GM20431 (cell line): ENCODE measurements at regions not wholly inside any gene's neighbourhood (a gene's known extent, or its start where the extent isn't known, plus 50 kb on each side); places are given as distances from the start of the nearest gene placed in this dataset.

Experiments
- in situ Hi-C: fragments of 300-500 bp; cut with MseI, MboI; formaldehyde crosslinking; loops from one replicate; pipeline ENCODE4 v1.15.0; 2020; ENCODE audit warnings: low sequenced_read_pairs; ENCODE audit not compliant: unreplicated experiment

- in situ Hi-C loops = no loop called here
Measured at GRCh38 chr5:155732587-155733376, 594.2 kb upstream of the SGCD start.

- in situ Hi-C loops = no loop called here
Measured at GRCh38 chr5:155733935-155734334, 593.0 kb upstream of the SGCD start.

- in situ Hi-C loops = no loop called here
Measured at GRCh38 chr5:155735388-155735787, 591.6 kb upstream of the SGCD start.

GRCh38 chr5:155738616-155739015 lies 588.3 kb upstream of the SGCD start:
- in situ Hi-C loops = no loop called here

GRCh38 chr5:155746367-155747038 lies 580.5 kb upstream of the SGCD start:
- in situ Hi-C loops = no loop called here

- in situ Hi-C loops = no loop called here
Measured at GRCh38 chr5:155750101-155750500, 576.9 kb upstream of the SGCD start.

GRCh38 chr5:155750571-155750970 lies 576.4 kb upstream of the SGCD start:
- in situ Hi-C loops = no loop called here

- in situ Hi-C loops = no loop called here
Measured at GRCh38 chr5:155753943-155754581, 572.9 kb upstream of the SGCD start.

- in situ Hi-C loops = no loop called here
Measured at GRCh38 chr5:155759252-155759651, 567.7 kb upstream of the SGCD start.

GRCh38 chr5:155759984-155760383 lies 567.0 kb upstream of the SGCD start:
- in situ Hi-C loops = no loop called here

- in situ Hi-C loops = no loop called here
Measured at GRCh38 chr5:155761502-155761901, 565.5 kb upstream of the SGCD start.

- in situ Hi-C loops = no loop called here
Measured at GRCh38 chr5:155765715-155766114, 561.2 kb upstream of the SGCD start.

GRCh38 chr5:155767470-155767869 lies 559.5 kb upstream of the SGCD start:
- in situ Hi-C loops = no loop called here

GRCh38 chr5:155768332-155768731 lies 558.6 kb upstream of the SGCD start:
- in situ Hi-C loops = no loop called here

- in situ Hi-C loops = no loop called here
Measured at GRCh38 chr5:155772009-155772662, 554.8 kb upstream of the SGCD start.

GRCh38 chr5:155773680-155774079 lies 553.3 kb upstream of the SGCD start:
- in situ Hi-C loops = no loop called here

GRCh38 chr5:155780260-155780659 lies 546.7 kb upstream of the SGCD start:
- in situ Hi-C loops = no loop called here

GRCh38 chr5:155783246-155783645 lies 543.7 kb upstream of the SGCD start:
- in situ Hi-C loops = no loop called here

GRCh38 chr5:155783791-155784190 lies 543.2 kb upstream of the SGCD start:
- in situ Hi-C loops = no loop called here

GRCh38 chr5:155786108-155786507 lies 540.9 kb upstream of the SGCD start:
- in situ Hi-C loops = no loop called here

GRCh38 chr5:155792873-155793272 lies 534.1 kb upstream of the SGCD start:
- in situ Hi-C loops = no loop called here
